SU-DHL-6 (cell line): ENCODE measurements at regions not wholly inside any gene's neighbourhood (a gene's known extent, or its start where the extent isn't known, plus 50 kb on each side); places are given as distances from the start of the nearest gene placed in this dataset.

Experiments
- H2AFZ ChIP-seq: fragments of 200-600 bp; sonication (generic); 2 replicates; pipeline ENCODE4 v1.6.1; 2014; ENCODE audit warnings: low read depth, mild to moderate bottlenecking, moderate library complexity, mixed read lengths, antibody characterized with exemption, low read length; ENCODE audit not compliant: severe bottlenecking
- H3F3A ChIP-seq: fragments of 200-600 bp; shearing (Covaris generic); 2 replicates; pipeline ENCODE4 v1.6.0; 2016; ENCODE audit warnings: antibody characterized with exemption, mild to moderate bottlenecking; ENCODE audit not compliant: insufficient read depth
- H3K27ac ChIP-seq: fragments of 200-600 bp; sonication (generic); 2 replicates; pipeline ENCODE4 v1.5.1; 2016; ENCODE audit warnings: low read depth, mild to moderate bottlenecking, low read length, moderate library complexity, mixed read lengths
- H3K27me3 ChIP-seq: fragments of 200-600 bp; sonication (generic), shearing (Covaris generic); 2 replicates; pipeline ENCODE4 v1.6.0; 2014; ENCODE audit warnings: mild to moderate bottlenecking, low read length
- H3K36me3 ChIP-seq: fragments of 200-600 bp; sonication (generic); 2 replicates; pipeline ENCODE4 v1.6.1; 2014; ENCODE audit warnings: mild to moderate bottlenecking, low read length, mixed read lengths
- H3K4me2 ChIP-seq: fragments of 300-600, 200-600 bp; shearing (Covaris generic), sonication (generic); 2 replicates; pipeline ENCODE4 v1.6.0; 2014; ENCODE audit warnings: low read length, low read depth, mild to moderate bottlenecking; ENCODE audit not compliant: poor library complexity, severe bottlenecking
- H3K4me3 ChIP-seq: fragments of 200-600 bp; sonication (generic); 2 replicates; pipeline ENCODE4 v1.5.1; 2014; ENCODE audit warnings: antibody characterized with exemption, low read length, mild to moderate bottlenecking, mixed read lengths; ENCODE audit not compliant: insufficient read depth, poor library complexity, severe bottlenecking
- H3K79me2 ChIP-seq: fragments of 200-600 bp; sonication (generic); 2 replicates; pipeline ENCODE4 v1.6.1; 2014; ENCODE audit warnings: mild to moderate bottlenecking, low read length, moderate library complexity; ENCODE audit not compliant: insufficient read depth
- H3K9ac ChIP-seq: fragments of 200-600 bp; sonication (generic); 2 replicates; pipeline ENCODE4 v1.7.0; 2014; ENCODE audit warnings: mild to moderate bottlenecking, low read length
- H3K9me2 ChIP-seq: fragments of 200-600 bp; sonication (generic); replicated peaks from 2 replicates; pipeline ENCODE4 v1.6.1; 2014; ENCODE audit warnings: low read length; ENCODE audit not compliant: insufficient read depth
- H3K9me3 ChIP-seq: fragments of 200-600 bp; sonication (generic); 2 replicates; pipeline ENCODE4 v1.6.1; 2014; ENCODE audit warnings: low read length, mixed read lengths; ENCODE audit not compliant: insufficient read depth
- H4K20me1 ChIP-seq: fragments of 200-600 bp; sonication (generic); 2 replicates; pipeline ENCODE4 v1.6.1; 2014; ENCODE audit warnings: low read depth, mild to moderate bottlenecking, antibody characterized with exemption, low read length, moderate library complexity, mixed read lengths
- EZH2phosphoT487 ChIP-seq: fragments of 200-600 bp; sonication (generic), shearing (Covaris generic); conservative IDR thresholded peaks from 2 replicates; pipeline ENCODE4 v1.6.1; 2018; ENCODE audit warnings: mild to moderate bottlenecking, antibody characterized with exemption, low read length, moderate library complexity, mixed read lengths
- TF ChIP-seq, protein P1 (sequence below): fragments of 200-600 bp; sonication (generic); IDR thresholded peaks from one replicate; pipeline ENCODE4 v1.5.1; 2017; ENCODE audit warnings: antibody characterized with exemption, mild to moderate bottlenecking, low read length, moderate library complexity; ENCODE audit not compliant: insufficient read depth, poor library complexity, severe bottlenecking

- H3K4me2 ChIP-seq, result no peak overlapping the region
- H3K36me3 ChIP-seq, result no peaks in the 10 kb centered on the region
- H3K79me2 ChIP-seq, result no peaks in the 10 kb centered on the region
- H3F3A ChIP-seq, result no peaks in the 10 kb centered on the region
- H4K20me1 ChIP-seq, result no peaks in the 10 kb centered on the region
- no peak overlapping the region for H3K27ac ChIP-seq
- H2AFZ ChIP-seq, result no peak overlapping the region
- no peaks in the 10 kb centered on the region for H3K9me2 ChIP-seq
- H3K9ac ChIP-seq, result no peak overlapping the region
- H3K9me3 ChIP-seq, result no peaks in the 10 kb centered on the region
- no peaks in the 10 kb centered on the region for H3K27me3 ChIP-seq
- H3K4me3 ChIP-seq, result no peak overlapping the region
- TF ChIP-seq, protein P1, sequence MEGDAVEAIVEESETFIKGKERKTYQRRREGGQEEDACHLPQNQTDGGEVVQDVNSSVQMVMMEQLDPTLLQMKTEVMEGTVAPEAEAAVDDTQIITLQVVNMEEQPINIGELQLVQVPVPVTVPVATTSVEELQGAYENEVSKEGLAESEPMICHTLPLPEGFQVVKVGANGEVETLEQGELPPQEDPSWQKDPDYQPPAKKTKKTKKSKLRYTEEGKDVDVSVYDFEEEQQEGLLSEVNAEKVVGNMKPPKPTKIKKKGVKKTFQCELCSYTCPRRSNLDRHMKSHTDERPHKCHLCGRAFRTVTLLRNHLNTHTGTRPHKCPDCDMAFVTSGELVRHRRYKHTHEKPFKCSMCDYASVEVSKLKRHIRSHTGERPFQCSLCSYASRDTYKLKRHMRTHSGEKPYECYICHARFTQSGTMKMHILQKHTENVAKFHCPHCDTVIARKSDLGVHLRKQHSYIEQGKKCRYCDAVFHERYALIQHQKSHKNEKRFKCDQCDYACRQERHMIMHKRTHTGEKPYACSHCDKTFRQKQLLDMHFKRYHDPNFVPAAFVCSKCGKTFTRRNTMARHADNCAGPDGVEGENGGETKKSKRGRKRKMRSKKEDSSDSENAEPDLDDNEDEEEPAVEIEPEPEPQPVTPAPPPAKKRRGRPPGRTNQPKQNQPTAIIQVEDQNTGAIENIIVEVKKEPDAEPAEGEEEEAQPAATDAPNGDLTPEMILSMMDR, result no peak
- TF ChIP-seq EZH2phosphoT487, result no peak
Observed at GRCh38 chr10:78258323-78259030, 224.8 kb downstream of the RPS24 start.

GRCh38 chr10:78259391-78259790 lies 225.7 kb downstream of the RPS24 start:
- H4K20me1 ChIP-seq, result no peaks in the 10 kb centered on the region
- TF ChIP-seq, protein P1, result no peak
- TF ChIP-seq EZH2phosphoT487, result no peak

GRCh38 chr10:78260141-78260540 lies 226.5 kb downstream of the RPS24 start:
- H2AFZ ChIP-seq, result no peak overlapping the region

More at GRCh38 chr10:78259391-78259790, 225.7 kb downstream of the RPS24 start:
- Histone ChIP-seq H3K27me3 (no peaks in the 10 kb centered on the region), H3K4me3 (no peak overlapping the region), H3K9me3 (no peaks in the 10 kb centered on the region), H3K79me2 (no peaks in the 10 kb centered on the region), H3K27ac (no peak overlapping the region), H3K4me2 (no peak overlapping the region), H2AFZ (no peak overlapping the region), H3K9ac (no peak overlapping the region), H3F3A (no peaks in the 10 kb centered on the region), H3K9me2 (no peaks in the 10 kb centered on the region), H3K36me3 (no peaks in the 10 kb centered on the region)

More at GRCh38 chr10:78260141-78260540, 226.5 kb downstream of the RPS24 start:
- Histone ChIP-seq H3F3A (no peaks in the 10 kb centered on the region), H4K20me1 (no peaks in the 10 kb centered on the region), H3K4me2 (no peak overlapping the region), H3K9me2 (no peaks in the 10 kb centered on the region), H3K9ac (no peak overlapping the region), H3K79me2 (no peaks in the 10 kb centered on the region), H3K36me3 (no peaks in the 10 kb centered on the region), H3K27ac (no peak overlapping the region), H3K9me3 (no peaks in the 10 kb centered on the region), H3K27me3 (no peaks in the 10 kb centered on the region), H3K4me3 (no peak overlapping the region)
- TF ChIP-seq, protein P1, result no peak
- no peak for TF ChIP-seq EZH2phosphoT487
